NT2/D1 (cell line): ENCODE measurements at regions not wholly inside any gene's neighbourhood (a gene's known extent, or its start where the extent isn't known, plus 50 kb on each side); places are given as distances from the start of the nearest gene placed in this dataset.

Experiments
- DNase-seq: peaks from one replicate; pipeline ENCODE4 v3.0.0-alpha.2; 2011; ENCODE audit warnings: low read depth, low spot score
- H3K27me3 ChIP-seq: 2 replicates; pipeline ENCODE4 v1.6.0; 2011; ENCODE audit warnings: mild to moderate bottlenecking; ENCODE audit not compliant: insufficient read length, insufficient read depth
- H3K36me3 ChIP-seq: 2 replicates; pipeline ENCODE4 v1.6.1; 2011; ENCODE audit warnings: mild to moderate bottlenecking, low read length, mixed read lengths; ENCODE audit not compliant: insufficient read depth, insufficient read length
- H3K4me1 ChIP-seq: 2 replicates; pipeline ENCODE4 v1.5.1; 2011; ENCODE audit not compliant: insufficient read depth, insufficient read length
- H3K4me3 ChIP-seq: 2 replicates; pipeline ENCODE4 v1.5.1; 2011; ENCODE audit warnings: low read depth; ENCODE audit not compliant: insufficient read length
- H3K9ac ChIP-seq: 2 replicates; pipeline ENCODE4 v1.6.0; 2011; ENCODE audit warnings: low read depth; ENCODE audit not compliant: insufficient read length
- H3K9me3 ChIP-seq: 2 replicates; pipeline ENCODE4 v1.5.1; 2011; ENCODE audit warnings: mild to moderate bottlenecking, low read length; ENCODE audit not compliant: insufficient read depth
- SUZ12 ChIP-seq: IDR thresholded peaks from 2 replicates; pipeline ENCODE4 v1.6.1; 2011; ENCODE audit not compliant: insufficient read length, insufficient read depth; ENCODE audit errors: extremely low read depth
- YY1 ChIP-seq: IDR thresholded peaks from 2 replicates; pipeline ENCODE4 v1.6.1; 2011; ENCODE audit not compliant: insufficient read length, insufficient read depth
- ZNF274 ChIP-seq: IDR thresholded peaks from 2 replicates; pipeline ENCODE4 v1.6.1; 2011; ENCODE audit warnings: mild to moderate bottlenecking, low read depth, low read length

- DNase-seq: no peak
- no peak overlapping the region for H3K9ac ChIP-seq
- H3K4me1 ChIP-seq: no peaks in the 10 kb centered on the region
- no peaks in the 10 kb centered on the region for H3K36me3 ChIP-seq
- no peaks in the 10 kb centered on the region for H3K27me3 ChIP-seq
- no peaks in the 10 kb centered on the region for H3K9me3 ChIP-seq
- no peak overlapping the region for H3K4me3 ChIP-seq
- TF ChIP-seq ZNF274: no peak
Observed at GRCh38 chr7:19853261-19853832, 79.9 kb upstream of the TMEM196 start.

- Histone ChIP-seq H3K9me3 (no peaks in the 10 kb centered on the region), H3K4me1 (no peaks in the 10 kb centered on the region), H3K27me3 (no peaks in the 10 kb centered on the region), H3K36me3 (no peaks in the 10 kb centered on the region), H3K9ac (no peak overlapping the region), H3K4me3 (no peak overlapping the region)
- DNase-seq: no peak
- no peak for TF ChIP-seq YY1
- TF ChIP-seq SUZ12: no peak
- TF ChIP-seq ZNF274: no peak
Observed at GRCh38 chr7:19852192-19852591, 78.8 kb upstream of the TMEM196 start.

- no peaks in the 10 kb centered on the region for H3K27me3 ChIP-seq
- H3K4me3 ChIP-seq: no peak overlapping the region
- TF ChIP-seq SUZ12 (no peak), YY1 (no peak), ZNF274 (no peak)
- no peaks in the 10 kb centered on the region for H3K9me3 ChIP-seq
- no peak for DNase-seq
- no peaks in the 10 kb centered on the region for H3K4me1 ChIP-seq
- no peak overlapping the region for H3K9ac ChIP-seq
- no peaks in the 10 kb centered on the region for H3K36me3 ChIP-seq
Observed at GRCh38 chr7:19851504-19851903, 78.1 kb upstream of the TMEM196 start.

GRCh38 chr7:19834566-19834965 lies 61.1 kb upstream of the TMEM196 start:
- DNase-seq: no peak
- no peaks in the 10 kb centered on the region for H3K27me3 ChIP-seq
- H3K36me3 ChIP-seq: no peaks in the 10 kb centered on the region
- H3K9ac ChIP-seq: no peak overlapping the region
- no peak overlapping the region for H3K4me3 ChIP-seq
- no peaks in the 10 kb centered on the region for H3K4me1 ChIP-seq
- no peaks in the 10 kb centered on the region for H3K9me3 ChIP-seq
- no peak for TF ChIP-seq YY1
- no peak for TF ChIP-seq SUZ12
- TF ChIP-seq ZNF274: no peak

- Histone ChIP-seq H3K36me3 (no peaks in the 10 kb centered on the region), H3K9ac (no peak overlapping the region), H3K9me3 (no peaks in the 10 kb centered on the region), H3K27me3 (no peaks in the 10 kb centered on the region), H3K4me3 (no peak overlapping the region), H3K4me1 (no peaks in the 10 kb centered on the region)
- DNase-seq: no peak
- TF ChIP-seq ZNF274 (no peak), YY1 (no peak), SUZ12 (no peak)
Observed at GRCh38 chr7:19830604-19831003, 57.2 kb upstream of the TMEM196 start.
